ENCODE measurements at regions not wholly inside any gene's neighbourhood (a gene's known extent, or its start where the extent isn't known, plus 50 kb on each side); places are given as distances from the start of the nearest gene placed in this dataset.

DNA sequence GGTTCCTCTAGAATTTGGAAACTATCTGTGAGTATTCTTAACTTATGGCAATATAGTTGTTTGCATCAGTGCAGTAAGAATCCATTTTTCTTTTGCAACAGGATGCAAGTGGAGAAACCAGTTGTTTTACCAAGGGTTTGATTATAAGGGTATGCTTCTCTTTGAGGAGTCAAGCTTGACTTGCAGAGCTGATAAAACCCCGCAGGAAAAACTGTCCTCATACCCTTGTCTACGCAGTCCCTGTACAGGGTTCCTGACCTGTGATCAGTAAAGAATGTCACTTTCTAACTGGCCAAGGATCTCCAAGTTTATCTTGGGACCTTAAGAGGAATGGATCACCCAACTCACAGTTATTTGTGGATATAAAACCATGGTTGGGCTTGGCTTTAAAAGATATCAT lies 161.1 kb upstream of the OLIG3 start:
- TF ChIP-seq, protein P1, sequence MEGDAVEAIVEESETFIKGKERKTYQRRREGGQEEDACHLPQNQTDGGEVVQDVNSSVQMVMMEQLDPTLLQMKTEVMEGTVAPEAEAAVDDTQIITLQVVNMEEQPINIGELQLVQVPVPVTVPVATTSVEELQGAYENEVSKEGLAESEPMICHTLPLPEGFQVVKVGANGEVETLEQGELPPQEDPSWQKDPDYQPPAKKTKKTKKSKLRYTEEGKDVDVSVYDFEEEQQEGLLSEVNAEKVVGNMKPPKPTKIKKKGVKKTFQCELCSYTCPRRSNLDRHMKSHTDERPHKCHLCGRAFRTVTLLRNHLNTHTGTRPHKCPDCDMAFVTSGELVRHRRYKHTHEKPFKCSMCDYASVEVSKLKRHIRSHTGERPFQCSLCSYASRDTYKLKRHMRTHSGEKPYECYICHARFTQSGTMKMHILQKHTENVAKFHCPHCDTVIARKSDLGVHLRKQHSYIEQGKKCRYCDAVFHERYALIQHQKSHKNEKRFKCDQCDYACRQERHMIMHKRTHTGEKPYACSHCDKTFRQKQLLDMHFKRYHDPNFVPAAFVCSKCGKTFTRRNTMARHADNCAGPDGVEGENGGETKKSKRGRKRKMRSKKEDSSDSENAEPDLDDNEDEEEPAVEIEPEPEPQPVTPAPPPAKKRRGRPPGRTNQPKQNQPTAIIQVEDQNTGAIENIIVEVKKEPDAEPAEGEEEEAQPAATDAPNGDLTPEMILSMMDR (IDR thresholded peaks at IDR 0.05): no peak

DNA sequence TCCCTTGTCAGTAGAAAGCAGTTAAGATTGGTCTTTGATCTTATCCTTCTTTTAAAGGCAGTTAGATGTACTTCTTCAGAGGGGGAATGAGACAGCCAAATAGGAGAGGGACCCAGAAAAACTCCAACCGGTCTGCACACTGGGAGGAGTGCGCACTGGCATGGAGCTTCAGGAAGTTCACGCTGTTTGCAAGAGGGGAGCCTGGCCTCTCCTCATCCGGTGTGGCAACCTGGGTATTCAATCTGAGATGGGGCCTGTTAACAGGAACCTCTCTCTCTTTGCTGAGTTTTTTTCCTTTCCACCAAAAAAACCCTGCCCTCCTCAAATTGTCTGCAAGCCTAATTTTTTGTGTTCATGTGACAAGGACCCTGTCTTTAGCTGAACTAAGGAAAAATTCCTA lies 162.5 kb upstream of the OLIG3 start:
- TF ChIP-seq, protein P1 (IDR thresholded peaks at IDR 0.05): no peak
- H3K27ac ChIP-seq: no peak overlapping the region
- no peak overlapping the region for H3K4me3 ChIP-seq
- no peak for DNase-seq (ENCODE audit: low spot score)

More for the DNA sequence above, 161.1 kb upstream of the OLIG3 start:
- no peak for DNase-seq (ENCODE audit: low spot score)
- Histone ChIP-seq H3K4me3 (no peak overlapping the region), H3K27ac (no peak overlapping the region)

DNA sequence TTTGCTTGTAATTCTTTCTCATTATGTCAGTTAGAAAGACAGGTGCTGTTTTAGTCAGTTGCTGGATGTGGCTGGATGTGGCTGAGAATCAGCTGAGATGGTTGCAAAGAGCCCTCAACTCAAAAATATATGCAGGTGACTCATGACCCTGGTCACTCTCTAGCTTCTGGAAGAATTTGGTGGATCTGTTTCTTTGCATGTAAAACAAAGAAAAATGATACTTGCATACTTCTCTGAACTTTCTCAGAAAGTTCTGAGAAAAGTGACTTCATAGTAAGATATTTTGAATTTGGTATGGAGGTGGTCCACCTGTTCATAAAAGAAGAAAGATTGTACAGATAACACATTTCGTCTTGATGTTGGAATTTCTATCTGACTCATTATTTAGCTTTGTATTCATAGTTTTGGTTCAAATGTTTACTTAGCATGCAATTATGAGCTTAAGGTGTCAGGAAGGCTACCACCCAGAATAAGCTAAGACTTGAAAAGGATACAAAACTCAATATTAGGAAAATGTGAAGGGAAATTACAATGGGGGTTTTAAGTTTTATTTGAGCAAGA lies 163.2 kb upstream of the OLIG3 start:
- TF ChIP-seq, protein P1 (IDR thresholded peaks at IDR 0.05): no peak
- H3K4me3 ChIP-seq: no peak overlapping the region
- H3K27ac ChIP-seq: no peak overlapping the region
- DNase-seq (ENCODE audit: low spot score): no peak

DNA sequence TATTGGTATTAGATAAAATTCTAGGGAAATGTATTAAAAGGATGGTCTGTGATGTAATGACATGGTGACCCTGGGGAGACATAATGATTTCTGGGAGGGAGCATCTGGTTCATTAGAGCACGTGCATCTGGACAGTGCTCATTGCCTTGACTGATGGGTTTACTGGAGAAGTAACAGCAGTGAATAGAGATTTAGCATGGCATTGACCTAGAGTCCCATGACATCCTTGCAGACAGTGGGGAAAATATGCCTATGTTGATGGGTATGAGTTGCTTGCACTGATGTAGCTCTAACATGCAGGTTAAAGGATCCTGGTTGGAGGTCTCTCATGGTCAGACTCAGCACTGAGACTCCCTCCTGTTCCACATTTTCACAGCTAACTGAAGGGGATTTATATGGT lies 164.1 kb upstream of the OLIG3 start:
- DNase-seq (ENCODE audit: low spot score): no peak
- no peak overlapping the region for H3K27ac ChIP-seq
- TF ChIP-seq, protein P1 (IDR thresholded peaks at IDR 0.05): no peak
- H3K4me3 ChIP-seq: no peak overlapping the region

DNA sequence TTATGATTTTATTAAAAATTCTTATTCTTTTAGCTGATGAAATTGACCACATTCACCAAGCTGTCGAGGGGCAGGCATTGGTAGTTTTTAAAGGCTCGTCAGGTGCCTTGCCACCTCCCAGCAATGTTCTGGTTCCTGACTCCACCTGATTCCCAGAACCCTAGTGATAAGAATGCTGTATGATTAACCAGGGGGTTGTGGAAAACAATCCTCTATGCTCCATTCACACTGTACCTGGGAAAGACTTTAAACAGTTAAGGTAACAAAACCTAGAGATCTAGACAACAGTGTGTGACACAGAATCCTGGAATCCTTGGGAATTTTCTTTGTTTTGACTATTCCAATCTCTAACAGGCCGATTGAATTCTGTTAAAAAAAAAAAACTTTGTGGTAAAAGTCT lies 165.7 kb upstream of the OLIG3 start:
- H3K4me3 ChIP-seq: no peak overlapping the region
- no peak overlapping the region for H3K27ac ChIP-seq
- no peak for DNase-seq (ENCODE audit: low spot score)
- TF ChIP-seq, protein P1 (IDR thresholded peaks at IDR 0.05): no peak

DNA sequence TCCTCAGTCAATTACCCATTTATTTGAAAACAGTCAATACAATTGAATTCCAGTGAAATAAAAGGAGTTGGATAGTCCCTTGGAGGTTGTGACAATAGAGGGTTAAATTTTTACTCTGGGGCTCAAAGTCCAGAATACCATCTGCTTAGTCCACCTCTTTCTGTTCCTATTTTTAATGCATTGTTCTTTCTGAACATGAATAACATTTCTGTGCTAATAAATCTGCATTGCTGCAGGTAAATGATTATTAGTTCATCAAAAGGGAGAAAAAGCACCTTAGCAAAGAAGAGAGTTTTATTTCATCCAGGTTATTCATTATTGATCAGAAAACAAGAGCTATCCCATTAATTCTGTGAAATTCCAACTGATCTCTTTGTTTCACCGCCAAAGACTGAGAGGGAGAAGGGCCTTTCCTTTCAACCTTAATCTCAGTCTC lies 166.1 kb upstream of the OLIG3 start:
- no peak overlapping the region for H3K4me3 ChIP-seq
- no peak overlapping the region for H3K27ac ChIP-seq
- DNase-seq (ENCODE audit: low spot score): no peak
- TF ChIP-seq, protein P1 (IDR thresholded peaks at IDR 0.05): no peak

DNA sequence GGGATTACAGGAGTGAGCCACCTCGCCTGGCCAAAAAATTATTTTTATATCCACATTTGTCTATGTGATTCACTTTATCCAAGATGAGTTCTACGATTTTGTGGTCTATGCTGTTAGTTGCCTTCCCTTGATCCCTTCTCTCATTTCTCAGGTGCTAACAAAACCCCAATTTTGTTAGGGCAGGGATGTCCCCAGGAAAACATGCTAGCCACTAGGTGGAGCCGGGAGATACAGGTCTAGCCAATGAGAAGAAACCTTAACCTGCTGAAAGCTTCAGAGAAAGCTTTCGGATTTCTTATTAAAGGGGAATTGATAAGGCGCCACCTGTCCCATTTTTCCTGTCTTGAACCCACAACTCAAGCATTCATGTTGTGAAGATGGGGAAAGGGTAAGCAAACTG lies 167.4 kb upstream of the OLIG3 start:
- DNase-seq (ENCODE audit: low spot score): no peak
- Histone ChIP-seq H3K27ac (no peak overlapping the region), H3K4me3 (no peak overlapping the region)
- TF ChIP-seq, protein P1 (IDR thresholded peaks at IDR 0.05): no peak
